GM10248 (cell line): ENCODE measurements at regions not wholly inside any gene's neighbourhood (a gene's known extent, or its start where the extent isn't known, plus 50 kb on each side); places are given as distances from the start of the nearest gene placed in this dataset.

Experiments
- CTCF ChIA-PET: fragments of 300-600 bp; sonication (Branson Sonifier 250); formaldehyde crosslinking; extraction: SDS; loops from one replicate; lab custom pipeline; 2021; ENCODE audit warnings: antibody characterized with exemption; lab: Yijun Ruan, JAX
- POLR2A ChIA-PET: fragments of 350-650 bp; sonication (Branson Sonifier 250); formaldehyde crosslinking; extraction: SDS; loops from one replicate; lab custom pipeline; 2020; ENCODE audit warnings: antibody characterized with exemption; lab: Yijun Ruan, JAX
- DNase-seq: peaks from one replicate; pipeline ENCODE4 v3.0.0; 2012; ENCODE audit errors: extremely low spot score
- CTCF ChIP-seq: IDR thresholded peaks from 2 replicates; pipeline ENCODE4 v1.5.1; 2012; ENCODE audit warnings: mild to moderate bottlenecking, low read depth; ENCODE audit errors: extremely low read depth, missing control alignments, control extremely low read depth

DNA sequence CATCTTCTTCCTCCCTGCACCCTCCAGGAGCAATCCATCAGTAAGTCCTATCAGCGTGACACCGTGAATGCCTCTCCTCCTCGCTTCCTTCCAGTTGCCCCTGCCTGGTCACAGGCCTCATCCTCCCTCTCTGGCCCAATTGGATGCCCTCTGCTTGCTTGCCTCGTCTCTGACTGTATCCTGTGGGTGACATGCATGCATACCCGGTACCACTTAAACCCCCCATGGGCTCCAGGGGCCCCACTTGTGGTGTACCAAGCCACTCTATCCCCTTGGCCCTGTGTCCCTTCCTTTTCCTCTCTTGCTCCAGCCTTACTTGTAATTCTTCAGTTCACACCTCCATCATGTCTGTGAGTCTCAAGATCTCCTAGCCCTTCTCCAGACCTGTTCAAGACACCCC lies 106.0 kb upstream of the RTL1 start:
- ChIA-PET POLR2A (no interaction called here), CTCF (no interaction called here)
- DNase-seq, result no peak
- no peak for TF ChIP-seq CTCF

DNA sequence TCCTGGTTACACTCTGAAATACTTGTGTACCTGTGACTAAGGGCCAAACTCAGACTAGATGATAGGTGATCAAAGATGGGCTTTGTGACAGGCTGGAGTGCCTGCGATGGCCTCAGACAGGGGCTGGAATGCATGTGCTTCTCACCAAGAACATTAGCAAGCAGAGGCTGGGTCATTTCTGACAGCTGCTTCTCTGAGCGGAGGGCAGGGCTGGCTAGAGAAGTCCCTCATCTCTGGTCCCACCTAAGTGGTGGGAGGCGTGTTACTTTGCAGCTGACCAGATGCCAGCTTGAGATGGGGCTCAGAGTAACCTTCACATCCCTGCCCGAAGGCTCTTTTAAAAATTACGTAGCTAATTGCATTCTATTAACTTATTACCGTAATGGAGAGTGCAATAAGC lies 106.8 kb upstream of the RTL1 start:
- TF ChIP-seq CTCF, result no peak
- ChIA-PET CTCF (no interaction called here), POLR2A (no interaction called here)
- no peak for DNase-seq

GRCh38 chr14:101010835-101011234 lies 107.3 kb upstream of the RTL1 start:
- no peak for TF ChIP-seq CTCF
- ChIA-PET POLR2A (no interaction called here), CTCF (no interaction called here)
- DNase-seq, result no peak

DNA sequence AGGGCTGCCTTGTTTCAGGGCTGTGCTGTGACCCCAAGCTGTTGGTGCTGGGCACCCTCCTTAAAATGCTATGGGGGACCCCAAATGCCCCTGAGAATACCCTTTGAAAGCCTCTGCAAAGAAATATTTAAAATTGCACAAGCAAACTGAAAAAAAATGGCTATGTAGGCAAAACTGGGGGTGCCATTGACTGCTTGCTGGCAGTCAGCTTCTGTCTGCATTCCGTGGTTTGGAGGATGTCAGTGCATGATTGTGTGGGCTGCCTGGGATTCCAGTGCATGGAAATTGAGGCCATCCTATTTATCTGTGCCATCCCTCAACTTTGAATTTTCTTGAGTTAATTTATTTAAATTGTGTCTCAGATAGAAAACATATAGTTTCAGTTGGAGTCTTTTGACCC lies 113.7 kb upstream of the RTL1 start:
- no peak for TF ChIP-seq CTCF
- CTCF ChIA-PET, result no interaction called here
- no peak for DNase-seq
- POLR2A ChIA-PET, result no interaction called here

DNA sequence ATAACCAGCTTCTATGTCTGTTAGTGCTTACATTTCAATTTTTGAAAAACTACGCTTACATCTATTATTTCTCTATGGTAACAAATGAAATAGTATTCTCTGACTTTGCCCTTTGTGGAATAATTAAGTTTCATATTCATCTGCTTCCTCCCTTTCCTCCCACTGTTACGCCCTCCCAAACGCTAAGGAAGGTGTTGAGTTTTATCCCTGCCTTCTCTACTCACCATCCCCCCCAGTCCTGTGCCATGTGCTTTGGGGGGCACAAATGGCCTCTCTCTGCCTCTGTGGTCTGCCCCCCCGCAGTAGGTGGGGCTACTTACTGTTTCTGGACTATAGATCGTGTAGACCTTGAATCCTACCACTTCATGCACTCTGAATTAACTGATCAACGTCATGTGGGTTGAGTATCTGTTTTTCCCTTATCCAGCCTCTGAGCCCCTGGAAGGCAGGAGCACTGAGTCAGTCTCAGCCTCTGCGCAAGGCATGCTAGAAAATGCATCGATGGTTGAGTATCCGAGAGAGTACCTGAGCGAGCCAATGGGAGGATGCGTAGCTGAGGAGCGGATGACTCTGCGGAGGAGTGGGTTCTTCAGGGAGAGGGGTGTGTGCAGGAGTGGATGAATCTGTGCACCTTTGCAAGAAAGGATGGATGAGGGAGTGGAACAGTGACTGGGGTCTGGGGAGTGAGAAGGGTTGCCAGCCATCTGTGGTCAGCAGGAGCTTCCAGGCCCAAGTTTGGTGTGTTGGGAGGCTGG lies 114.5 kb upstream of the RTL1 start:
- CTCF ChIA-PET, result no interaction called here
- DNase-seq, result no peak
- POLR2A ChIA-PET, result no interaction called here
- TF ChIP-seq CTCF, result no peak

GRCh38 chr14:101018561-101019290 lies 115.2 kb upstream of the RTL1 start:
- TF ChIP-seq CTCF, result no peak
- CTCF ChIA-PET, result no interaction called here
- POLR2A ChIA-PET, result no interaction called here
- no peak for DNase-seq
